ENCODE measurements at regions not wholly inside any gene's neighbourhood (a gene's known extent, or its start where the extent isn't known, plus 50 kb on each side); places are given as distances from the start of the nearest gene placed in this dataset.

DNA sequence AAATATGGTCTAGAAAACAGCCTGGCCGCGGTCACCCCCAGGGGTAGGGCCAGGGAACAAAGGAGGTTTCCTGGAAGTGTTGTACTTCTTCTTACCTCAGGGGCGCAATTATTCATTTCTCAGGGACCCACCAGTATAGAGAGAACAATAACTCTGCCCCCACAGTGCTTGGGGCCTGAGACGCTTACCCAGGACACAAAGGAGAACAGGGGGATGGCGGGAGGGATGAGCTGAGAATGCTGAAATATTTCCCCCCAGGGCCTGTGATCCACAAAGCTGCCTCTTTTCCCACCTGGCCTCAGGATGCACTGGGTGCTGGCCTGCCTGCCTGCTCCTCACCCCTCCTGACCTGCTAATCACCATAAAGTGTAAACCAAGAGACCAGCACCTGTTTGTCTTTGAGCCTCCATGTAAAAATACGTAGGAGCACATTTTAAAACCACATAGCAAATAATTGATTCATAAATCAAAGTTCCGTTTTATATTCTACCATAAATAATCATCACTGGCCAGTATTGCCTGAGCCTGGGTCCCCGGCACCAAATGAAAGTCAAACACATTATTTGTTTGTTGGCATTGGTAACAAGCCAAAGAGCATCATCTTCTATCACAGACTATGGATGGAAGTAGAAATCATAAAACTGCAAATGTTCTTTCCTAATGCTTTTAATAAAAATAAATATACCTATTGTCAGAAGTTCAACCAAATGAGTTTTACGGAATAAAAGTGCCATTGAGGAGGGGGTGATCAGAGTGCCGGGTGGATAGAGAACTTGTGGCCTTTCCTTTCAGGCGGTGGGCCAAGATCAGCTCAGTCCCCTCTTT lies 67.3 kb upstream of the RMDN2 start:
- in situ Hi-C loops (cut with HindIII; ENCODE audit: low sequenced_read_pairs): no loop called here

DNA sequence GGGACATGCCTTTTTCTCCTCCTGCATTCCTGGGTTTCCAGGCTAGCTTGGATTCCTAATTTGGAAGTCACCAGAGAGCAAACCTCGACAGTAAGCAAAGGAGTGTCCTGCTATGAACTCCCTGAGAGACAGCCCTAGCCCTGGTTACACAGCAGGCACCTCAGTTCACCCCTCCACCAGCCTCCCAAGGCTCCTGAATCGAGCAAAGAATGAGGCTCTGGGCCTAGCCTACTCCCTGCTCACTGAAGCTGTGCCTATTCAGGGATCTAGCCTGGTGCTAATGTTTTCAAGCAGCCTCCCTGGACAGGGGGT lies 66.7 kb upstream of the RMDN2 start:
- DNase-seq (ENCODE audit: low read depth, low spot score): peak; percentile 63

More for the DNA sequence above, 67.3 kb upstream of the RMDN2 start:
- no peak overlapping the region for H3K4me3 ChIP-seq (ENCODE audit: low read depth, low read length)
- TF ChIP-seq, protein P1, sequence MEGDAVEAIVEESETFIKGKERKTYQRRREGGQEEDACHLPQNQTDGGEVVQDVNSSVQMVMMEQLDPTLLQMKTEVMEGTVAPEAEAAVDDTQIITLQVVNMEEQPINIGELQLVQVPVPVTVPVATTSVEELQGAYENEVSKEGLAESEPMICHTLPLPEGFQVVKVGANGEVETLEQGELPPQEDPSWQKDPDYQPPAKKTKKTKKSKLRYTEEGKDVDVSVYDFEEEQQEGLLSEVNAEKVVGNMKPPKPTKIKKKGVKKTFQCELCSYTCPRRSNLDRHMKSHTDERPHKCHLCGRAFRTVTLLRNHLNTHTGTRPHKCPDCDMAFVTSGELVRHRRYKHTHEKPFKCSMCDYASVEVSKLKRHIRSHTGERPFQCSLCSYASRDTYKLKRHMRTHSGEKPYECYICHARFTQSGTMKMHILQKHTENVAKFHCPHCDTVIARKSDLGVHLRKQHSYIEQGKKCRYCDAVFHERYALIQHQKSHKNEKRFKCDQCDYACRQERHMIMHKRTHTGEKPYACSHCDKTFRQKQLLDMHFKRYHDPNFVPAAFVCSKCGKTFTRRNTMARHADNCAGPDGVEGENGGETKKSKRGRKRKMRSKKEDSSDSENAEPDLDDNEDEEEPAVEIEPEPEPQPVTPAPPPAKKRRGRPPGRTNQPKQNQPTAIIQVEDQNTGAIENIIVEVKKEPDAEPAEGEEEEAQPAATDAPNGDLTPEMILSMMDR (IDR thresholded peaks at IDR 0.05; ENCODE audit: low read depth, low read length): no peak
- DNase-seq (ENCODE audit: low read depth, low spot score): no peak

DNA sequence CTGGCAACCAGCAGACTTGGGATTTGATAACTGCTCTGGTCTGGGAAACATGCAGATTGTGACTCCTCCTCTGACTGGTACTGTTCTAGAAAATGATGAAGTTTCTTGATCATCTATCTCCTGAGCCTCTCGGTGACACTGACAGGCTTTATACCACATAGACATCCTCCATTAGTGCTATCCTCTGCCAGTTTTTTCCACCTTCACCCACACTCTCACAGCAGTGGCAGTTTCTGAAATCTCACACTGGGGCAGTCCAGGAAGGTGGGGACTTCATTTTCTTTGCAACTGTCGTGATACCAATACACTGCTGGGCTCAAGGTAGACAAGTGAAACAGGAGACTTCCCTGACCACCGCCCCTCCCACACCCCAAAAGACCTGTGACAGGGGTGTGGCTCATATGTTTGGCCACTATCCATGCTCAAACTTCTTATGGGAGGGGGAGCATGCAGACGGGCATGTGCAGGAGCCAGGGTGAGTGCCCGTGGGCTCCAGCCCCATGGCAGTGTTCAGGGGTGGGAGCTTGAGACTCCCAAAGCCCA lies 66.3 kb upstream of the RMDN2 start:
- no peak overlapping the region for H3K4me3 ChIP-seq (ENCODE audit: low read depth, low read length)
- no peak for DNase-seq (ENCODE audit: low read depth, low spot score)
- in situ Hi-C loops (cut with HindIII; ENCODE audit: low sequenced_read_pairs): no loop called here
- TF ChIP-seq, protein P1 (IDR thresholded peaks at IDR 0.05; ENCODE audit: low read depth, low read length): no peak

More for the DNA sequence above, 66.7 kb upstream of the RMDN2 start:
- in situ Hi-C loops (cut with HindIII; ENCODE audit: low sequenced_read_pairs): no loop called here
- no peak overlapping the region for H3K4me3 ChIP-seq (ENCODE audit: low read depth, low read length)
- TF ChIP-seq, protein P1 (IDR thresholded peaks at IDR 0.05; ENCODE audit: low read depth, low read length): no peak

DNA sequence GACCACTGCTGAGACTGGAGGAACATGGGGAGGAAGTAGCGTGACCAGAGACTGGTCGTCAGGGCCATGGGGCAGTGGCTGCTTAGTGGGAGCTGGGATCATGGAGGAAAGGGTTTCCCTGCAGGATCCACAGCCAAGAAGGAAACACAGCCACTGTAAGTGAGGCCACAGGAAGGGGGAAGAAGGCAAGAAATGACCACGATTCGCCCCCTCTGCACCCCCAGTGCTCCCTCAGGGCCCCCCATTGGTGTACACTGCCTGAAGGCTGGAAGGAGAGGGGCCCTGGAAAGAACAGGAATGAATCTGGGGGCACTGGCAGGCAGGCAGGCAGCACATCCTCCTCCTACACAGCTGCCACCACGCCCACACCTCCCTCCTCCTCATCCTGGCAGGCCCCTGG lies 62.5 kb upstream of the RMDN2 start:
- DNase-seq (ENCODE audit: low read depth, low spot score): no peak
- in situ Hi-C loops (cut with HindIII; ENCODE audit: low sequenced_read_pairs): no loop called here
- TF ChIP-seq, protein P1 (IDR thresholded peaks at IDR 0.05; ENCODE audit: low read depth, low read length): no peak
- H3K4me3 ChIP-seq (ENCODE audit: low read depth, low read length): no peak overlapping the region

DNA sequence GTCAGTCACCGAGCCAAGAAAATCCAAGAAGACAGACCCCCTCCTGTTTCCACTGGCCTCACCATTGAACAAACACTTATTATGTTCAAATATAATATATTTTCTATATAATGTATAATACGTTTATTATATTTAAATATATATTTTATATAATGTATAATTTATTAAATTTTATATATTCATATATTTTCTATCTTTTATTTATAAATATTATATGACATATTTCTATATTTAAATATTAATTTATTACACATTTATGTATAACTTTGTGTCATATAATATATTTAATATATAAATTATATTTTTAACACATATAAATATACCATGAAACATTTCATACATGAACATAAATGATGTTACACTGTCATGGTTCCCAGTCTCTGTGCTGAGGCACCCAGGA lies 60.9 kb upstream of the RMDN2 start:
- no peak for DNase-seq (ENCODE audit: low read depth, low spot score)
- TF ChIP-seq, protein P1 (IDR thresholded peaks at IDR 0.05; ENCODE audit: low read depth, low read length): no peak
- in situ Hi-C loops (cut with HindIII; ENCODE audit: low sequenced_read_pairs): no loop called here
- no peak overlapping the region for H3K4me3 ChIP-seq (ENCODE audit: low read depth, low read length)

DNA sequence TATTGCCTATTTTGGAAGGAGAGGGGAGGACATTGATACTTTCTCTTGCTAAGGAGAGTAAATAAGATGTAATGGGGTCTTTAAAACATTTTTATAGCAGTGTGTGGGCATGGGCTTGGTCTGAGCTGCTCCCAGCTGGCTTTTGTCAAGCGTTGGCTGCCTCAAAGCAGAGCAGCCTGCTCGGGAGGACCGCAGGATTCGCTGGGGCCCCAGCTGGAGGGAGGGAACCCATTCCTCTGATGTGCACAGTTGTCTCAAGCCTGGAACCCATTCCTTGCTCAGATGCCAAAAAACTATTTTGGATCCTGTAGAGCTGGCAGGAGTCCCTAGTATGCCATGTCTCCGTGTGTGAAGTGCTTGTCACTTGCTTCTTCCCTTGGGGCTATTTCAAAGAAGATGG lies 59.4 kb upstream of the RMDN2 start:
- TF ChIP-seq, protein P1 (IDR thresholded peaks at IDR 0.05; ENCODE audit: low read depth, low read length): no peak
- H3K4me3 ChIP-seq (ENCODE audit: low read depth, low read length): no peak overlapping the region
- DNase-seq (ENCODE audit: low read depth, low spot score): no peak
- in situ Hi-C loops (cut with HindIII; ENCODE audit: low sequenced_read_pairs): no loop called here

Data from astrocyte of the spinal cord (primary cell).